NCI-H1092 treated with DMSO at 0.1 percent for 48 hours (cell line): ENCODE measurements at regions not wholly inside any gene's neighbourhood (a gene's known extent, or its start where the extent isn't known, plus 50 kb on each side); places are given as distances from the start of the nearest gene placed in this dataset.
"Not testable (repeated sequence)": the region's sequence is repeated elsewhere in the genome, so short reads cannot be mapped to it uniquely, and the experiment has no call there.

Experiments
- DNase-seq: peaks from one replicate; lab custom pipeline; 2025; lab: John Stamatoyannopoulos, UW

DNA sequence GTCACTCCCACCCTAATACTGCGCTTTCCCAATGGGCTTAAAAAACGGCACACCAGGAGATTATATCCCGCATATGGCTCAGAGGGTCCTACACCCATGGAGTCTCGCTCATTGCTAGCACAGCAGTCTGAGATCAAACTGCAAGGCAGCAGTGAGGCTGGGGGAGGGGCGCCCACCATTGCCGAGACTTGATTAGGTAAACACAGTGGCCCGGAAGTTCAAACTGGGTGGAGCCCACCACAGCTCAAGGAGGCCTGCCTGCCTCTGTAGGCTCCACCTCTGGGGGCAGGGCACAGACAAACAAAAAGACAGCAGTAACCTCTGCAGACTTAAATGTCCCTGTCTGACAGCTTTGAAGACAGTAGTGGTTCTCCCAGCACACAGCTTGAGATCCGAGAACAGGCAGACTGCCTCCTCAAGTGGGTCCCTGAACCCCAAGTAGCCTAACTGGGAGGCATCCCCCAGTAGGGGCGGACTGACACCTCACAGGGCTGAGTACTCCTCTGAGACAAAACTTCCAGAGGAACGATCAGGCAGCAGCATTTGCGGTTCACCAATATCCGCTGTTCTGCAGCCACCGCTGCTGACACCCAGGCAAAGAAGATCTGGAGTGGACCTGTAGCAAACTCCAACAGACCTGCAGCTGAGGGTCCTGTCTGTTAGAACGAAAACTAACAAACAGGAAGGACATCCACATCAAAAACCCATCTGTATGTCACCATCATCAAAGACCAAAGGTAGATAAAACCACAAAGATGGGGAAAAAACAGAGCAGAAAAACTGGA is 1085.6 kb upstream of the FANCL start:
- DNase-seq, result not testable (repeated sequence)

GRCh38 chr2:59322870-59323269 is 1081.7 kb upstream of the FANCL start:
- no peak for DNase-seq

DNA sequence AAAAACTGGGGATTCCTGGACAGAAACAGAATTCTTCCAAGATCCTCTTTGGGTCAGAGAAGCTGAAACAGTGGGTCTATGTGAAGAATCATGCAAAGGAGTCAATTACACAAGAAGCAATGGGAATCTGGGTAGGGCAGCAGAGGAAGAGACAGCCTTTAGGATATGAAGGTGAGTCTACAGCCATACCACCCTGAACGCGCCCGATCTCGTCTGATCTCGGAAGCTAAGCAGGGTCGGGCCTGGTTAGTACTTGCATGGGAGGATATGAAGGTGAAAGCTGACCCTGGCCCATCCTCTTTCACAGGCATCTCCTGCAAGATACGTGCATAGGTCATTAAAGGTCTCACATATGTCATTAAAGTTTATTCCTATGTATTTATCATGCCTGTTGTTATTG is 1080.9 kb upstream of the FANCL start:
- DNase-seq, result no peak

GRCh38 chr2:59314031-59314766 is 1073.1 kb upstream of the FANCL start:
- DNase-seq, result no peak

DNA sequence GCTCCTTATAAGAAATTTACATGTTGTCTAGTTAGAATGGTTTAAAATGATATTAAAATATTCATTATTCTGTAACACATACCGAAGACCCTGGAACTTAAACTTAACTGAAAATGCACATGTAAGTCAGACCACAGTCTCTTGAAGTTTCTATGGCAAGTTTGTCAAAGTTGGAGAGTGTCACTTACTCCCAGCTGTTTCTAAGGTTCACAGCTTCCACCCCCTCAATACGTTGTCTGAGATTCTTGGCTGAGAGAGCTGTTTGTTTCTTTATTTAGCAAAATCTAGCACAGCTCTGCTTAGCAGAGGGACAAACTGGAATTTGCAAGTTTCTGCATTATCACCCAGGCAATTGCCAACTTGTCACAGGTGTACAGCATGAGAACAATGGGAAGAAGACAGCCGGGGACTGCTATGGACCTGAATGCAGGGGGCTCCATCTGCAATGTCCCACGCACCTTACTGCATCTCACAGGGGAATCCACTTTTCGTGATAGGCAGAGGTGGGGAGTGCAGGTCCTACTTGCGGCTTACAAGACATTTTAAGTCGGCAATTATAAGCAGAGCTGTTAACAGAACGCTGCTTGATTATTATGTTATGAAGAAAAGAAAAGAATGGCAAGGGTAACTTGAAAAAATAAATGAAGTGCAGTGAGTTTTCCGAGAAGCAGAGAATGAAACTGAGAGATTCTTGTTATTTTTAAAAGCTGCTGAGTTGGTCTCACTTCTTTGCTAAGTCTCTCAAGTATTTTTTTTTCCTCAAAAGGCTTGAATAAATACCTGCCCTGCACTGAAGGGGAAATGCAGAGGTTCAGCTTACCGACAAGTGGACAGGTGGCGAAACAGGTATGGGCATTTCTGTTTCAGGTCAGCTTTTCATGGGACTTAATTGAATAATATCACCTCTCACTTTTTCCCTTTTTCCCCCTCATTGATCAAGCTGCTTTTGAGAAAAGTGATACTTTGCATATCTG is 1072.1 kb upstream of the FANCL start:
- no peak for DNase-seq

GRCh38 chr2:59312029-59312428 is 1070.9 kb upstream of the FANCL start:
- DNase-seq, result no peak

GRCh38 chr2:59308108-59308507 is 1067.0 kb upstream of the FANCL start:
- no peak for DNase-seq

DNA sequence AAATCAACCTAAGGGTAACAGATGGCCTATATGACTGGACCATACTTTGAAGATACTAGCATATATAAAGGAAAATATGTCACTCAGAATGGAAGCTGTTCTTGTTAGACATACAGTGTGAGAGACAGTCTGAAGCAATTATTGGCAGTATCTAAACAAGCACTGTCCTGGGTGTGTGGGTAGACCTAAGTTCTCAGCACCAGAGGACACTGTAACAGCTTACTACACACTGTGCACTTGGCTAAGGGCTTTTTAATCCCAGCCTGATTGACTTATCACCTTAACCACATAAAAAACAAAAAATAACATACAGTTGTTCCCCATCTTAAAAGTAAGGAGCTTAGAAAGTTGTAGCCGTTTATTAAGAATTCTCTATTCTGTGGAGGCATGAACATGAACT is 1066.1 kb upstream of the FANCL start:
- DNase-seq, result no peak

- DNase-seq, result no peak
Observed at GRCh38 chr2:59303272-59303671, 1062.1 kb upstream of the FANCL start.

GRCh38 chr2:59302683-59303082 is 1061.6 kb upstream of the FANCL start:
- no peak for DNase-seq

DNA sequence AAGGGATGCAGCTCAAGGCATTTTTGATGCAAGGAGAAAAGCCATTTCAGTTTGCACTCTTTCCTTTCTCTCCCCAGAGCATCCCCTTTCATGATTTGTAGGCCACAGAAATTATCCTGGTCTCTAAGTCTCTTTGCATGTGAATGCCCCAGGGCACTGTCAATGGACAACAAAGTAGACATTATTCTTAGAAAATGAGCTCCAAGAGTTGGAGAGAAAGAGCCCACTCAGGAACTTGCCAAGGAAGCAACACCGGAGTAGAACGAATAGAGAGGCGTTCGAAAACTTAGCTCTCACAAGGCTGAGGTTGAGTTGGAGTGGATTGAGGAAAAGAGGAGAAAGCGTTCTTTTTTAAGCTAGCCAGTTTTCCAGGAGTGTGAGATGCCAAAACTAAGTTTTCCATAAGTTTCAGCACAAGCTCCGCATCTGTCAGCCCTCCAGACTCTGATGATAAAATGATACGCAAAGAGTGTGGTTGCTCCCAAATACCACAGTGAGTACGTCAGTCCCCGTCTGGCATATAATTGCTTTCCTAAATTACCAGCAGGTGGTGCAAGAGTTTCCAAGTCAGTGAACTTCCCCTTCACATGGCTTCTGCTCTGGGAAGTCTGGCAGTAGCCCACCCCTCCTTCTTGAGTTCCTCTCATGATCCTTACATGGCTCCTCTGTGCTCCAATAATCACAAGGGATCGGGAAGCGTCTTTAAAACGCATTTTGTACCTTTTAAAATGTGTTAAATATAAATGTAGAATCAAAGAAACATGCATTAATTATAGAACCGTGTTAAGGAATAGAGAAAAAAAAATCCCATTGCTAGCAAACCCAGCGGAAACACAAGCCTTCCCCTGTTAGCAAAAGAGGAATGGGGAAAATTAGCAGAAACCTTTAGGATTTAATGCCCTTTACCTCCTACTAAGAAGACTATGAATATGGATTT is 1060.6 kb upstream of the FANCL start:
- DNase-seq, result peak; percentile 28

- no peak for DNase-seq
Observed at GRCh38 chr2:59297816-59298215, 1056.7 kb upstream of the FANCL start.

- no peak for DNase-seq
Observed at GRCh38 chr2:59296279-59296678, 1055.2 kb upstream of the FANCL start.

DNA sequence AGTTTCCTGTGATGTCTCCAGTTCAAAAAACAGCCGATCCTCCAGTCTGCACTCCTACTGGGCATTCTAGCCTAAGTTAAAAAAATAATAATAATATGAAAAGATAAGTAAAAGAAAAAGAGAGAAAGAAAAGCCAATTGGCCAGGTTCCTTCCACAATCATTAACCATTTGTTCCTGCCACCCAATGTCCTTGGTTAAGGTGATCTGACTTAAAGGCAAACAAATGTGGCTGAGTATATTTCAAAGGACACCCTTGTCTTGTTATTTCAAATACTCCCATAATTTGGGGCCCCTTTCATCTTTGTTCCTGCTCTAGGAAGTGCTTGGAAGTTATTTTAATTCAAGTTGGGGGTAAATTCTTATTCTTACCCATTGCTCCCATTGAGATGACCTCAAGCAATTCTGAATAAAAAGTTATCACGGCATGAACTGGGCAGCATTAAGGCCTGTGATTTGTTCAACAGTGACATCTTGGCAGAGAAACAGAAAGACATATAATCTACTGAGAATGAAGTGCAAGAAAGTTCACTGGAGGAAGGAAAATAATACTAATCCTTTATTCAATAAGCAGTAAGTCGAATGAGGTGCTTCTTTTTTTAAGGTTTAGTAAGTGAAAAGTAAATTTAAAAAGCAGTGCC is 1054.5 kb upstream of the FANCL start:
- DNase-seq, result no peak

DNA sequence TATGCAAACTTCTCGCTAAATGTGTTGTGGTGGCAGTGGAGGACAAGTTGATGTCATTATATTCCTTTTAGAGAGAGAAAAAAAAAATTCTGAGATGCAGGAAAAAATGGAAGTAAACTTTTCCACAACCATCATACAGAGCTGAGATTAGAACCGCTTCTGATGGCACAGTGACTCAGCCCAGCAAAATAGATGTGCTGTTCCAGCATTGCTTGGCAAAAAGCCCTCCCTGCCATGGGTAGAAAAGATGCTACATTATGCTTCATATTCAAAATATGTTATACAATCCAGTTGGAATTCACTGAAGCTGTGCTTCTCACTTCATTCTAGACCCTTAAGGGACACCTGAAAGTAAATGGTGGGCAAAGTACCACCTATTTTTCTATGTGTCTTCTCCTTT is 1047.6 kb upstream of the FANCL start:
- no peak for DNase-seq

DNA sequence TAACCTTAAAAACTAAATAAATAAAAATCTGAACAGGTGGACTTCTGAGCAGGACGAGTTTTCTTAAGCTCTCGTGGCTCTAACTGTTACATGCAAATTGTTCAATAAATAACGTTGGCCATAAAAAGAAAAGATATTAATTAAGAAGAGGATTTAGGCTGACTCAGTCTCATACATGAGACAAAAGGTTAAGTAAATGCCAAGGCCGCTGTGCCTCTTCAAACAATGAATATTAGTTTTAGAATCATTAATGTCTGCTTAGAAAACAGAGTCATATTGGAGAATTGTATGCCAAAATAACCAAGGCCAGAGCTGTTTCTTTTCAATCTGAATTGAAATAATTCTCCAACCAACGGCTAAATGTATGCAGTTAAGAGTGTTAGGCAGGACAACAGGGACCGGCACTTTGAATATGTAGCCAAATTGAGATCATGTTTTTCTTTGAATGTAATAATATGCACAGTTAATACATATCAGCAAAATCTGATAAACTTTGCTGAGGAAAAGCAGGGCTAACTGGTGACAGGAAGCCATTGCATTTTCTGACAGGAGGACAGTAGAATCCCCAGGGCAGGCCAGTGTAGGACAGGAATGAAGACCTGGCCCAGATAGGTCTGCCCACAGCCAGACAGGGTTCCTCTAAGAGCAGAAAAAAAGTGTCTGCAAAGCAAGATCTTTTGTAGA is 1041.4 kb upstream of the FANCL start:
- DNase-seq, result no peak

DNA sequence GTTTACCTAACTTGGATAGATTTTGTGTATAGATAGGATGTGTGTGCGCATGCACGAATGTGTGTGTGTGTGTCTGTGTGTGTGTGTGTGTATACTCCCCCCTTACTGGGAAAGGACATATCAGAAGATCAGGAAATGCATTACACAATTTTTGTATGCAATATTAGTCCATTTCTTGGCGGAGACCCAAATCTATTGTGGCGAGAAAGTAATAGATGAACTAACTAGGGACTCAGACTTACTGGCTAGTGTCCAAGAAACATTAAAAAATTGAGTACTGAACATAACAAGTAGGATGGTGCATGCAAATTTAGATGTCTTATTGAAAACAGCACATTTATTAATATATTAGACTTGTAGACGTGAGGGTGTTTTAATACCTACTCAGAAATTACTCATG is 1036.5 kb upstream of the FANCL start:
- DNase-seq, result no peak

DNA sequence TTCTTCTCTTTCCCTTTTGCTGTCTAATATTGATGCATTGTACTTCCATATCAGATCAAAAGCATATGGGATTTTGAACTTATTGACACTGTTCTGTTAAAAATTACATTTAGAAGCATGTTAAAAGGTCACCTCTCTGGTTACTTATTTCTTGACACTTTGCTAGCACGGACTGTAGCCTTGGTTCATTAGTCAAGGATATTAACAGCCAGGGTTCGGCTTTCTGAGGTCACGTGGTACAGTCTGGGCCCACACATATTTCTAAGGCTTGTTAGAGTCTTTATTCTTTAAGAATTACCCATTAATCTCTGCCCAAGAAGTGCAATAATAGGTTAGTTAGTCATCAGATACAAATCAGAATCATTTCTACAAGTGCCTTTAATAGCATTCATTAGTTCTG is 1035.8 kb upstream of the FANCL start:
- no peak for DNase-seq

DNA sequence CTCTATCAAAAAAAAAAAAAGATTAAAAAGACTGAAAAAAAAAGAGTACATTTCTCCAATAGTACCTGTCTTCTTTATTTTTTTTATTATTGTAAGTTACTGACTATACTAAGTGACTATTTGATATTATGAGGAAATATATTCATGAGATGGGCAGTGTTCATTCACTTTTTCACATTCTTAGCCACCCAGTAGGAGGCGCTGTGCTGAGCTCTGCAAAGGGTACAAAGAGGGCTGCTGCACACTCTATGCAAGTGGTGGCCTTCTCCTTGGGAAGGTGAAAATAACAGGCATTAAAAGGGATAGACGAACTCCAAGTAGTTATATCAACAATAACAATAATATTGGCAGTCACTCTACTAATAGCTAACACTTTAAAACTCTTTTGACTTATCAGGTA is 1034.9 kb upstream of the FANCL start:
- no peak for DNase-seq

GRCh38 chr2:59266453-59266852 is 1025.3 kb upstream of the FANCL start:
- no peak for DNase-seq
